ENCODE measurements at regions not wholly inside any gene's neighbourhood (a gene's known extent, or its start where the extent isn't known, plus 50 kb on each side); places are given as distances from the start of the nearest gene placed in this dataset.

DNA sequence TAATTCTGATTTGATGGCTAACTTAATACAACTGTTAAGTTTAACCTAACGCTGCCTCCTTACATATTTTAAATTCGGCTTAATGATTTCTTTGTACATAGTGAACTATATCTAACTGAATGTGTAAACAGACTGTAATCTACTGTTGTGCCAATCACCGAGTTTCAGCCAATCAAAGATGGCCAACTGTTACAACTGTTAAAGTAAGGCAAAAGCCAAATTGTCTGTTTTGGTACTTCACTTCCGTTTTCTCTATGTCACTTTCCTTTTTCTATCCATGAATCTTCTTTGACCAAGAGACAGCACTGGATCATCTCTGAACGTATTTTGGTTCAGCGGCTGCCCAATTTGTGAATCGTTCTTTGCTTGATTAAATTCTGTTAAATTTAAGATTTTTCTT is 137.0 kb downstream of the LMLN start:
- TF ChIP-seq, protein P1, sequence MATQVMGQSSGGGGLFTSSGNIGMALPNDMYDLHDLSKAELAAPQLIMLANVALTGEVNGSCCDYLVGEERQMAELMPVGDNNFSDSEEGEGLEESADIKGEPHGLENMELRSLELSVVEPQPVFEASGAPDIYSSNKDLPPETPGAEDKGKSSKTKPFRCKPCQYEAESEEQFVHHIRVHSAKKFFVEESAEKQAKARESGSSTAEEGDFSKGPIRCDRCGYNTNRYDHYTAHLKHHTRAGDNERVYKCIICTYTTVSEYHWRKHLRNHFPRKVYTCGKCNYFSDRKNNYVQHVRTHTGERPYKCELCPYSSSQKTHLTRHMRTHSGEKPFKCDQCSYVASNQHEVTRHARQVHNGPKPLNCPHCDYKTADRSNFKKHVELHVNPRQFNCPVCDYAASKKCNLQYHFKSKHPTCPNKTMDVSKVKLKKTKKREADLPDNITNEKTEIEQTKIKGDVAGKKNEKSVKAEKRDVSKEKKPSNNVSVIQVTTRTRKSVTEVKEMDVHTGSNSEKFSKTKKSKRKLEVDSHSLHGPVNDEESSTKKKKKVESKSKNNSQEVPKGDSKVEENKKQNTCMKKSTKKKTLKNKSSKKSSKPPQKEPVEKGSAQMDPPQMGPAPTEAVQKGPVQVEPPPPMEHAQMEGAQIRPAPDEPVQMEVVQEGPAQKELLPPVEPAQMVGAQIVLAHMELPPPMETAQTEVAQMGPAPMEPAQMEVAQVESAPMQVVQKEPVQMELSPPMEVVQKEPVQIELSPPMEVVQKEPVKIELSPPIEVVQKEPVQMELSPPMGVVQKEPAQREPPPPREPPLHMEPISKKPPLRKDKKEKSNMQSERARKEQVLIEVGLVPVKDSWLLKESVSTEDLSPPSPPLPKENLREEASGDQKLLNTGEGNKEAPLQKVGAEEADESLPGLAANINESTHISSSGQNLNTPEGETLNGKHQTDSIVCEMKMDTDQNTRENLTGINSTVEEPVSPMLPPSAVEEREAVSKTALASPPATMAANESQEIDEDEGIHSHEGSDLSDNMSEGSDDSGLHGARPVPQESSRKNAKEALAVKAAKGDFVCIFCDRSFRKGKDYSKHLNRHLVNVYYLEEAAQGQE (IDR thresholded peaks at IDR 0.05; ENCODE audit: unreplicated experiment): no peak
- no peak for TF ChIP-seq EZH2 (IDR thresholded peaks at IDR 0.05; ENCODE audit: low read depth, unreplicated experiment)
- no peak for TF ChIP-seq CREB1 (CRISPR knock-in tag; IDR thresholded peaks at IDR 0.05; ENCODE audit: low read depth)
- TF ChIP-seq, protein P2, sequence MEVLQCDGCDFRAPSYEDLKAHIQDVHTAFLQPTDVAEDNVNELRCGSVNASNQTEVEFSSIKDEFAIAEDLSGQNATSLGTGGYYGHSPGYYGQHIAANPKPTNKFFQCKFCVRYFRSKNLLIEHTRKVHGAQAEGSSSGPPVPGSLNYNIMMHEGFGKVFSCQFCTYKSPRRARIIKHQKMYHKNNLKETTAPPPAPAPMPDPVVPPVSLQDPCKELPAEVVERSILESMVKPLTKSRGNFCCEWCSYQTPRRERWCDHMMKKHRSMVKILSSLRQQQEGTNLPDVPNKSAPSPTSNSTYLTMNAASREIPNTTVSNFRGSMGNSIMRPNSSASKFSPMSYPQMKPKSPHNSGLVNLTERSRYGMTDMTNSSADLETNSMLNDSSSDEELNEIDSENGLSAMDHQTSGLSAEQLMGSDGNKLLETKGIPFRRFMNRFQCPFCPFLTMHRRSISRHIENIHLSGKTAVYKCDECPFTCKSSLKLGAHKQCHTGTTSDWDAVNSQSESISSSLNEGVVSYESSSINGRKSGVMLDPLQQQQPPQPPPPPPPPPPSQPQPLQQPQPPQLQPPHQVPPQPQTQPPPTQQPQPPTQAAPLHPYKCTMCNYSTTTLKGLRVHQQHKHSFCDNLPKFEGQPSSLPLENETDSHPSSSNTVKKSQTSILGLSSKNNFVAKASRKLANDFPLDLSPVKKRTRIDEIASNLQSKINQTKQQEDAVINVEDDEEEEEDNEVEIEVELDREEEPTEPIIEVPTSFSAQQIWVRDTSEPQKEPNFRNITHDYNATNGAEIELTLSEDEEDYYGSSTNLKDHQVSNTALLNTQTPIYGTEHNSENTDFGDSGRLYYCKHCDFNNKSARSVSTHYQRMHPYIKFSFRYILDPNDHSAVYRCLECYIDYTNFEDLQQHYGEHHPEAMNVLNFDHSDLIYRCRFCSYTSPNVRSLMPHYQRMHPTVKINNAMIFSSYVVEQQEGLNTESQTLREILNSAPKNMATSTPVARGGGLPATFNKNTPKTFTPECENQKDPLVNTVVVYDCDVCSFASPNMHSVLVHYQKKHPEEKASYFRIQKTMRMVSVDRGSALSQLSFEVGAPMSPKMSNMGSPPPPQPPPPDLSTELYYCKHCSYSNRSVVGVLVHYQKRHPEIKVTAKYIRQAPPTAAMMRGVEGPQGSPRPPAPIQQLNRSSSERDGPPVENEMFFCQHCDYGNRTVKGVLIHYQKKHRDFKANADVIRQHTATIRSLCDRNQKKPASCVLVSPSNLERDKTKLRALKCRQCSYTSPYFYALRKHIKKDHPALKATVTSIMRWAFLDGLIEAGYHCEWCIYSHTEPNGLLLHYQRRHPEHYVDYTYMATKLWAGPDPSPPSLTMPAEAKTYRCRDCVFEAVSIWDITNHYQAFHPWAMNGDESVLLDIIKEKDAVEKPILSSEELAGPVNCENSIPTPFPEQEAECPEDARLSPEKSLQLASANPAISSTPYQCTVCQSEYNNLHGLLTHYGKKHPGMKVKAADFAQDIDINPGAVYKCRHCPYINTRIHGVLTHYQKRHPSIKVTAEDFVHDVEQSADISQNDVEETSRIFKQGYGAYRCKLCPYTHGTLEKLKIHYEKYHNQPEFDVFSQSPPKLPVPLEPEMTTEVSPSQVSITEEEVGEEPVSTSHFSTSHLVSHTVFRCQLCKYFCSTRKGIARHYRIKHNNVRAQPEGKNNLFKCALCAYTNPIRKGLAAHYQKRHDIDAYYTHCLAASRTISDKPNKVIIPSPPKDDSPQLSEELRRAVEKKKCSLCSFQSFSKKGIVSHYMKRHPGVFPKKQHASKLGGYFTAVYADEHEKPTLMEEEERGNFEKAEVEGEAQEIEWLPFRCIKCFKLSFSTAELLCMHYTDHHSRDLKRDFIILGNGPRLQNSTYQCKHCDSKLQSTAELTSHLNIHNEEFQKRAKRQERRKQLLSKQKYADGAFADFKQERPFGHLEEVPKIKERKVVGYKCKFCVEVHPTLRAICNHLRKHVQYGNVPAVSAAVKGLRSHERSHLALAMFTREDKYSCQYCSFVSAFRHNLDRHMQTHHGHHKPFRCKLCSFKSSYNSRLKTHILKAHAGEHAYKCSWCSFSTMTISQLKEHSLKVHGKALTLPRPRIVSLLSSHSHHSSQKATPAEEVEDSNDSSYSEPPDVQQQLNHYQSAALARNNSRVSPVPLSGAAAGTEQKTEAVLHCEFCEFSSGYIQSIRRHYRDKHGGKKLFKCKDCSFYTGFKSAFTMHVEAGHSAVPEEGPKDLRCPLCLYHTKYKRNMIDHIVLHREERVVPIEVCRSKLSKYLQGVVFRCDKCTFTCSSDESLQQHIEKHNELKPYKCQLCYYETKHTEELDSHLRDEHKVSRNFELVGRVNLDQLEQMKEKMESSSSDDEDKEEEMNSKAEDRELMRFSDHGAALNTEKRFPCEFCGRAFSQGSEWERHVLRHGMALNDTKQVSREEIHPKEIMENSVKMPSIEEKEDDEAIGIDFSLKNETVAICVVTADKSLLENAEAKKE (CRISPR knock-in tag; IDR thresholded peaks at IDR 0.05): no peak
- TF ChIP-seq POLR2AphosphoS5 (IDR thresholded peaks at IDR 0.05; ENCODE audit: low read depth): no peak
- TF ChIP-seq ZNF331 (CRISPR knock-in tag; IDR thresholded peaks at IDR 0.05; ENCODE audit: low read depth): no peak
- TF ChIP-seq, protein P3, sequence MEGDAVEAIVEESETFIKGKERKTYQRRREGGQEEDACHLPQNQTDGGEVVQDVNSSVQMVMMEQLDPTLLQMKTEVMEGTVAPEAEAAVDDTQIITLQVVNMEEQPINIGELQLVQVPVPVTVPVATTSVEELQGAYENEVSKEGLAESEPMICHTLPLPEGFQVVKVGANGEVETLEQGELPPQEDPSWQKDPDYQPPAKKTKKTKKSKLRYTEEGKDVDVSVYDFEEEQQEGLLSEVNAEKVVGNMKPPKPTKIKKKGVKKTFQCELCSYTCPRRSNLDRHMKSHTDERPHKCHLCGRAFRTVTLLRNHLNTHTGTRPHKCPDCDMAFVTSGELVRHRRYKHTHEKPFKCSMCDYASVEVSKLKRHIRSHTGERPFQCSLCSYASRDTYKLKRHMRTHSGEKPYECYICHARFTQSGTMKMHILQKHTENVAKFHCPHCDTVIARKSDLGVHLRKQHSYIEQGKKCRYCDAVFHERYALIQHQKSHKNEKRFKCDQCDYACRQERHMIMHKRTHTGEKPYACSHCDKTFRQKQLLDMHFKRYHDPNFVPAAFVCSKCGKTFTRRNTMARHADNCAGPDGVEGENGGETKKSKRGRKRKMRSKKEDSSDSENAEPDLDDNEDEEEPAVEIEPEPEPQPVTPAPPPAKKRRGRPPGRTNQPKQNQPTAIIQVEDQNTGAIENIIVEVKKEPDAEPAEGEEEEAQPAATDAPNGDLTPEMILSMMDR (conservative IDR thresholded peaks at IDR 0.05; ENCODE audit: low read depth in 2 of 2): no peak
- TF ChIP-seq NANOG (IDR thresholded peaks at IDR 0.05; ENCODE audit: borderline replicate concordance): no peak
- TF ChIP-seq, protein P4, sequence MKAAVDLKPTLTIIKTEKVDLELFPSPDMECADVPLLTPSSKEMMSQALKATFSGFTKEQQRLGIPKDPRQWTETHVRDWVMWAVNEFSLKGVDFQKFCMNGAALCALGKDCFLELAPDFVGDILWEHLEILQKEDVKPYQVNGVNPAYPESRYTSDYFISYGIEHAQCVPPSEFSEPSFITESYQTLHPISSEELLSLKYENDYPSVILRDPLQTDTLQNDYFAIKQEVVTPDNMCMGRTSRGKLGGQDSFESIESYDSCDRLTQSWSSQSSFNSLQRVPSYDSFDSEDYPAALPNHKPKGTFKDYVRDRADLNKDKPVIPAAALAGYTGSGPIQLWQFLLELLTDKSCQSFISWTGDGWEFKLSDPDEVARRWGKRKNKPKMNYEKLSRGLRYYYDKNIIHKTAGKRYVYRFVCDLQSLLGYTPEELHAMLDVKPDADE (IDR thresholded peaks at IDR 0.05): no peak
- no peak for TF ChIP-seq EZH2phosphoT487 (IDR thresholded peaks at IDR 0.05; ENCODE audit: unreplicated experiment)
- no peak for TF ChIP-seq JUNB (IDR thresholded peaks at IDR 0.05; ENCODE audit: unreplicated experiment)
- no peak for TF ChIP-seq ZNF114 (CRISPR knock-in tag; IDR thresholded peaks at IDR 0.05)
- no peak for TF ChIP-seq STAT1 (IDR thresholded peaks at IDR 0.05; ENCODE audit: unreplicated experiment)
- Histone ChIP-seq H3K27me3 (ENCODE audit: insufficient read depth) (peaks cover 4% of the 10 kb centered on the region; the same call in 1 of the 2 replicates), H3K79me2 (replicated peaks; ENCODE audit: insufficient read depth) (no peaks in the 10 kb centered on the region), H3K9me2 (ENCODE audit: insufficient read depth) (no peaks in the 10 kb centered on the region), H4K20me1 (replicated peaks; ENCODE audit: insufficient read depth) (no peaks in the 10 kb centered on the region), H3K27ac (ENCODE audit: low read depth) (no peak overlapping the region), H3K4me3 (no peak overlapping the region), H3K36me3 (ENCODE audit: insufficient read depth) (no peaks in the 10 kb centered on the region), H2AFZ (no peak overlapping the region), H3K4me2 (no peak overlapping the region), H3F3A (replicated peaks; ENCODE audit: low read depth) (no peaks in the 10 kb centered on the region), H3K4me1 (ENCODE audit: insufficient read depth) (no peaks in the 10 kb centered on the region)
- Mint-ChIP-seq H3K36me3 (ENCODE audit: low read depth) (no peaks in the 10 kb centered on the region), H3K27ac (no peak overlapping the region), H3K4me3 (no peak overlapping the region), H3K9me3 (0 out of 3 replicates have a peak, but pooled peaks cover 2% of the 10 kb centered on the region), H3K4me1 (no peaks in the 10 kb centered on the region), H3K27me3 (ENCODE audit: insufficient read depth, low read depth, poor library complexity) (peaks cover 3% of the 10 kb centered on the region)
- no peak for ATAC-seq
- DNase-seq (ENCODE audit: low spot score): no peak

All from GM23338 (cell line).